ENCODE measurements at regions not wholly inside any gene's neighbourhood (a gene's known extent, or its start where the extent isn't known, plus 50 kb on each side); places are given as distances from the start of the nearest gene placed in this dataset.
A peak's percentile ranks its signal among the peaks of the same experiment; 100 is the strongest.

DNA sequence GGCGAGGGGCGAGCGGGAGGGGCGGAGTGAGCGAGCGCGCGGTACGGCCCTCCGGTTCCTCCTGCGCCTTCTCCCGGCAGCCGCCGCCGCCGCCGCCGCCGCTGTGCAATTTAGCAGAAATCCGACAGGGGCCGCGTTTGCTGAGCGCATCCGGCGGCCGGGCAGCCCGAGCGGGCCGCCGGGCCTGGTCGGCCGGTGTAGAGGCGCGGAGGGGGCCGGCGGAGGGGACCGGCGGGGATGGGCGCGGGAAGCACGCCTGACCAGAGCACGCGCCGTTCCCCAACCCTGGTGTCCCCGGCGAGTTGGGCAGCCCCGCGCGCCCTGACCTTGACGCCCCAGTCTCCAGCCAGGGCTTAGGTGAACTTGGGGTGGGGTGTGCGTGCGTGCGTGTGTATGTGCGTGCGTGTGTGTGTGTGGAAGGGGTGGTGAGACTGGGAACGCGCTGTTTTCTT lies 144.5 kb upstream of the ZNF536 start:
- ATAC-seq (ENCODE audit: insufficient read depth, low FRiP score) (peak; percentile 72), DNase-seq (peak; percentile 86 to 88 (median 87))
- peak overlapping the region; percentile 47 for H3K4me3 ChIP-seq
- H3K4me1 ChIP-seq (ENCODE audit: control insufficient read depth in 5 of 5, insufficient read depth in 5 of 5, low read length in 5 of 5): peaks cover 0 to 31% (median 7%) of the 10 kb centered on the region in 5 donors
- no peaks in the 10 kb centered on the region for H3K9me3 ChIP-seq (ENCODE audit: control insufficient read depth in 4 of 4, insufficient read depth in 3 of 4, low read length in 3 of 4)
- H3K9ac ChIP-seq (ENCODE audit: insufficient read depth in 1 of 2, low read length in 2 of 2): no peak overlapping the region
- H3K27ac ChIP-seq (ENCODE audit: low read depth in 1 of 2, low read length in 1 of 2): no peak overlapping the region
- TF ChIP-seq, protein P1, sequence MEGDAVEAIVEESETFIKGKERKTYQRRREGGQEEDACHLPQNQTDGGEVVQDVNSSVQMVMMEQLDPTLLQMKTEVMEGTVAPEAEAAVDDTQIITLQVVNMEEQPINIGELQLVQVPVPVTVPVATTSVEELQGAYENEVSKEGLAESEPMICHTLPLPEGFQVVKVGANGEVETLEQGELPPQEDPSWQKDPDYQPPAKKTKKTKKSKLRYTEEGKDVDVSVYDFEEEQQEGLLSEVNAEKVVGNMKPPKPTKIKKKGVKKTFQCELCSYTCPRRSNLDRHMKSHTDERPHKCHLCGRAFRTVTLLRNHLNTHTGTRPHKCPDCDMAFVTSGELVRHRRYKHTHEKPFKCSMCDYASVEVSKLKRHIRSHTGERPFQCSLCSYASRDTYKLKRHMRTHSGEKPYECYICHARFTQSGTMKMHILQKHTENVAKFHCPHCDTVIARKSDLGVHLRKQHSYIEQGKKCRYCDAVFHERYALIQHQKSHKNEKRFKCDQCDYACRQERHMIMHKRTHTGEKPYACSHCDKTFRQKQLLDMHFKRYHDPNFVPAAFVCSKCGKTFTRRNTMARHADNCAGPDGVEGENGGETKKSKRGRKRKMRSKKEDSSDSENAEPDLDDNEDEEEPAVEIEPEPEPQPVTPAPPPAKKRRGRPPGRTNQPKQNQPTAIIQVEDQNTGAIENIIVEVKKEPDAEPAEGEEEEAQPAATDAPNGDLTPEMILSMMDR (IDR thresholded peaks at IDR 0.05; ENCODE audit: control extremely low read depth, extremely low read depth): peak; percentile 5
- no peaks in the 10 kb centered on the region for H3K36me3 ChIP-seq (ENCODE audit: control insufficient read depth in 4 of 4, insufficient read depth in 4 of 4, low read length in 4 of 4)
- peaks cover 13 to 72% (median 24%) of the 10 kb centered on the region in 3 donors for H3K27me3 ChIP-seq (ENCODE audit: control insufficient read depth in 3 of 3, insufficient read depth in 3 of 3, low read length in 2 of 3)
- WGBS, 2 donors: 1% methylated on average over 36 to 57 of the region's 57 CpGs

DNA sequence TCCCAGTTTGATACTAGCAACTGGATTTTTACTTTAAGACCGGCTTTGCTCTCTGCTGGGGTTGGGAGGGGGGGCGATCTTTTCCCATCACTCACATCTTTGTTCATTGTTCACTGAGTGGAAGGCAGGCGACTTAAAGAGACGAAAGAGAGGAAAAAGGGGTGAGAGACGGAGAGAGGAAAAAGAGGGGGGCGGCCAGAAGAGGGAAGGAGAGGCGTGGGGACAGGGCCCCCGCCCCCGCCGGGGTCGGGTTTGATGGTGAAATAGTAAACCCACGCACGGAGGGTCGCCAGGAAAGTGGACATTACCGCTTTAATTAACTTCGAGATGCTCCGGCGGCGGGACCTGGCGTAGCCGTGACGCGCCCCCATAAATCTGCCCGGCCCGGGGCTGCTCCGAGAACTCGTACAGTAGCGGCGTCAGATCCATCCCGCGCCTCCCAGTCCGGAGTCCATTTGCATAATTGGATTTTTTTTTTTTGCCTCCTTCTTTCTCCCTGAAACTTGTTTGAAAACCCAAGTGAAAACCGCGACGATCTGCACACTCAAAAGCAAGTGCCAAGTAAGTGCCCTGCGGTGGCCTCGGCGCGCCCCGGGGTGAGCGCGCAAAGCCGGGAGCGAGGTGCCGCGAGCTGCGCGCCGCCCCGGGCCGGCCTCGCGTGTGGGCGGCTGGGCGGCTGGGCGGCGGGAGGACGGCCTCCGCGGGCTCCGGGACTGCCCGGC lies 143.9 kb upstream of the ZNF536 start:
- DNase-seq (peak; percentile 47 to 60 (median 50)), ATAC-seq (ENCODE audit: insufficient read depth, low FRiP score) (no peak)
- Histone ChIP-seq H3K27me3 (ENCODE audit: control insufficient read depth in 3 of 3, insufficient read depth in 3 of 3, low read length in 2 of 3) (peaks cover 11 to 68% (median 22%) of the 10 kb centered on the region in 3 donors), H3K9ac (ENCODE audit: insufficient read depth in 1 of 2, low read length in 2 of 2) (peak overlapping the region in 1 of 2 donors; percentile 32), H3K4me1 (ENCODE audit: control insufficient read depth in 5 of 5, insufficient read depth in 5 of 5, low read length in 5 of 5) (peaks cover 0 to 29% (median 7%) of the 10 kb centered on the region in 5 donors), H3K9me3 (ENCODE audit: control insufficient read depth in 4 of 4, insufficient read depth in 3 of 4, low read length in 3 of 4) (no peaks in the 10 kb centered on the region), H3K27ac (ENCODE audit: low read depth in 1 of 2, low read length in 1 of 2) (no peak overlapping the region), H3K4me3 (no peak overlapping the region), H3K36me3 (ENCODE audit: control insufficient read depth in 4 of 4, insufficient read depth in 4 of 4, low read length in 4 of 4) (no peaks in the 10 kb centered on the region)
- WGBS, 2 donors: 1% methylated on average over 53 to 62 of the region's 62 CpGs
- TF ChIP-seq, protein P1 (IDR thresholded peaks at IDR 0.05; ENCODE audit: control extremely low read depth, extremely low read depth): no peak

DNA sequence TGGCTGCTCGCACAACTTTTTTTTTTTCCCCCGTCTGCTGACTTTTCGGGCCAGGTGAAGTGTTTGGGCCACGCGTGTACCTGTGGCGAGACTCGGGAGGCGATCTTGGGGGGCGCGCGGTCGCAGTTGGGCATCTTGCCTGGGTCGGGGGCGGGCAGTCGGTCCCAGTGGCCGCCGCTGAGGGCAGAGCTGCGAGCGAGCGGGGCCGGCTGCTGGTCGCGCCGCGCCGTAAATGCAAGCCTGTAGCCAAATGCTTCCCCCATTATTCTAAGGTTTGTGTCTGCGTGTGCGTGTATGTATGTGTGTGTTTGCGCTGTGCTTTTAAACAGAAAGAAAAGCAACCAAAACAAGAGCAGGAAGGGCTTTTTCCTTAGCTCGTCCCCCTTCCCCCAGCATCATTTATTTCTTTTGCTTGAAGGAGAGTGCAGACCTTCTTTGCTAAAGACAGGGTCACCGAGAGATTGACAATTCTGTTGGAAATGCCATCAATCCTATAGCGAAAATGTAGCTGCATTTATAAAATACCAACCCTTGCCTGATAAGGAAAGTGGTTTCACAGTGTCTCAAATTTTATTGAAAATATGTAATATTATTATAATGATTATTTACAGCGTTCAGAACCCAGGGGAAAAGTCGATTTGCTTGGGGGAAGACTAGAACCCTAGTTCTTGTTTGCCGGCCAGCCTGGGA lies 143.2 kb upstream of the ZNF536 start:
- peak; percentile 63 to 79 (median 76) for DNase-seq
- Histone ChIP-seq H3K4me1 (ENCODE audit: control insufficient read depth in 5 of 5, insufficient read depth in 5 of 5, low read length in 5 of 5) (peaks cover 0 to 23% (median 7%) of the 10 kb centered on the region in 5 donors), H3K27me3 (ENCODE audit: control insufficient read depth in 3 of 3, insufficient read depth in 3 of 3, low read length in 2 of 3) (peaks cover 11 to 66% (median 17%) of the 10 kb centered on the region in 3 donors), H3K36me3 (ENCODE audit: control insufficient read depth in 4 of 4, insufficient read depth in 4 of 4, low read length in 4 of 4) (no peaks in the 10 kb centered on the region), H3K9me3 (ENCODE audit: control insufficient read depth in 4 of 4, insufficient read depth in 3 of 4, low read length in 3 of 4) (no peaks in the 10 kb centered on the region), H3K4me3 (no peak overlapping the region), H3K27ac (ENCODE audit: low read depth in 1 of 2, low read length in 1 of 2) (peak overlapping the region in 1 of 2 donors; percentile 20), H3K9ac (ENCODE audit: insufficient read depth in 1 of 2, low read length in 2 of 2) (peak overlapping the region in 1 of 2 donors; percentile 78)
- ATAC-seq (ENCODE audit: insufficient read depth, low FRiP score): no peak
- TF ChIP-seq, protein P1 (IDR thresholded peaks at IDR 0.05; ENCODE audit: control extremely low read depth, extremely low read depth): no peak
- WGBS, 2 donors: 4 to 5% methylated on average over 35 of the region's 35 CpGs
